SJSA1 (cell line): ENCODE measurements at regions not wholly inside any gene's neighbourhood (a gene's known extent, or its start where the extent isn't known, plus 50 kb on each side); places are given as distances from the start of the nearest gene placed in this dataset.

Experiments
- DNase-seq, 2 experiments: peaks; one replicate each; pipeline ENCODE4 v3.0.0-alpha.2; 2015 to 2020; ENCODE audit warnings: low spot score in 2 of 2, low read depth in 1 of 2
- H3K27ac ChIP-seq: fragments of 250-450 bp; sonication (Bioruptor Pico); 2 replicates; pipeline ENCODE4 v1.5.1; 2020; ENCODE audit warnings: mild to moderate bottlenecking, moderate library complexity
- H3K27me3 ChIP-seq: fragments of 250-450 bp; sonication (Bioruptor Pico); replicated peaks from 2 replicates; pipeline ENCODE4 v1.5.1; 2020; ENCODE audit warnings: mild to moderate bottlenecking, moderate library complexity
- H3K36me3 ChIP-seq: fragments of 250-450 bp; sonication (Bioruptor Pico); 2 replicates; pipeline ENCODE4 v1.5.1; 2020; ENCODE audit warnings: mild to moderate bottlenecking
- H3K4me1 ChIP-seq: fragments of 250-450 bp; sonication (Bioruptor Pico); replicated peaks from 2 replicates; pipeline ENCODE4 v1.6.1; 2021; ENCODE audit warnings: mild to moderate bottlenecking
- H3K4me3 ChIP-seq: fragments of 250-450 bp; sonication (Bioruptor Pico); 2 replicates; pipeline ENCODE4 v1.5.1; 2020; ENCODE audit warnings: mild to moderate bottlenecking
- H3K9me3 ChIP-seq: fragments of 250-450 bp; sonication (Bioruptor Pico); replicated peaks from 2 replicates; pipeline ENCODE4 v1.5.1; 2020; ENCODE audit warnings: mild to moderate bottlenecking

DNA sequence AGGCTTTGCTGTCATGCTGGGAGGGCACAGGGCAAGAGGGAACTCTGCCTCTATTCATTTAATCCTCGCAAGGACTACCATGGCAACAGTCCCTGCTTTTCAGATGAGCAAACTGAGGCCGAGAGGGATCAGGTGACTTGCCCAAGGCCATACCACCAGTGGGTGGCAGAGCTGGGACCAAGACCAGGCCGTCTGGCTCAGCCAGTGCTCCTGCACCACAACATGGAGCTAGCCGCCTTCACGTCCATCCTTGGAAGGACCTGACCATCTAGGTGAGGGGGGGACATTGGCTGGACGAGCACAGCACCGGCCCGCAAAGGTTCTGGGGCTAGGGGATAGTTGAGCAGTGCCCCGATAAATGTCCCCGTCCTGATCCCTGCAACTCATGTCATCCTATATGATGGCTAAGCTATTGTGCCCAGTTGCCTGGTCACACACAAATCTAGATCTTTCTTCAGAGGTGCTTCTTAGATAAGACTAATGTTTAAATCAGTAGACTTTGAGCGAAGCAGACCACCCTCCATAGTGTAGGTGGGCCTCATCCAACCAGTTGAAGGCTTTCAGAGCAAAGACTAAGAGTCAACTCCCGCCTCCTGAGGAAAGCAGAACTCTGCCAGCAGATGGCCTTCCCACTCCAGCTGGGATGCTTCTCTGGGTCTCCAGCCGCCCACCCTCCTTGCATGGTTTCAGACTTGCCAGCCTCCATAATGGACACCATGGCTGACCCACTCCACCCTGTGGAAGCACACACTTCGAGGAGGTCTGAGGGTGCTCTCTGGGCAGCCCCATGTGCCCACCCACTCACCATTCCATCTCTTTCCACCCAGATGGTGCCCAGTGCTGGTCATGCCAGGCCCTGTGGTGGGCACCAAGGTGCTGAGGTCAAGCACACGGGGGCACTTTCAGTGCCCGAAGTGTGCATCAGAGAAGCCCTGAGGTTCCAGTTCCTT is 214.8 kb upstream of the RAB6C start:
- Histone ChIP-seq H3K27me3 (no peaks in the 10 kb centered on the region), H3K4me3 (no peak overlapping the region), H3K4me1 (no peaks in the 10 kb centered on the region), H3K36me3 (no peaks in the 10 kb centered on the region), H3K27ac (no peak overlapping the region), H3K9me3 (no peaks in the 10 kb centered on the region)
- DNase-seq = peak in 1 of 2 experiments; percentile 28

DNA sequence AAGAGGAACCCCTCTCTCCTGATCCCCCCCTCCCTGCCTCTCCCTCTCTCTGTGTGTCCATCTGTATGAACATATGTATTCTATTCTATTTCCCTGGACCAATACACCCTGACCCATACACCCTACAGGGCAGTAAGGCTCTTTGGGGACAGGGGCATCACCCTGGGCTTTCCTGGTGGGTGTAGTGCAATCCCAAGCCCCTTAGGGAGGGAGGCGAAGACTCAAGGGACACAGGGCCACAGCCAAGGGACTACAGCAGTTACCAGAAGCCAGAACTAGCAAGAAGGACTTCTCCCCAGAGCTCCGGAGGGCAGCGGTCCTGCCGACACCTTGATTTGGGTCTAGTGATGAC is 214.2 kb upstream of the RAB6C start:
- no peak for DNase-seq
- Histone ChIP-seq H3K27ac (no peak overlapping the region), H3K36me3 (no peaks in the 10 kb centered on the region), H3K4me1 (no peaks in the 10 kb centered on the region), H3K9me3 (no peaks in the 10 kb centered on the region), H3K4me3 (no peak overlapping the region), H3K27me3 (no peaks in the 10 kb centered on the region)

DNA sequence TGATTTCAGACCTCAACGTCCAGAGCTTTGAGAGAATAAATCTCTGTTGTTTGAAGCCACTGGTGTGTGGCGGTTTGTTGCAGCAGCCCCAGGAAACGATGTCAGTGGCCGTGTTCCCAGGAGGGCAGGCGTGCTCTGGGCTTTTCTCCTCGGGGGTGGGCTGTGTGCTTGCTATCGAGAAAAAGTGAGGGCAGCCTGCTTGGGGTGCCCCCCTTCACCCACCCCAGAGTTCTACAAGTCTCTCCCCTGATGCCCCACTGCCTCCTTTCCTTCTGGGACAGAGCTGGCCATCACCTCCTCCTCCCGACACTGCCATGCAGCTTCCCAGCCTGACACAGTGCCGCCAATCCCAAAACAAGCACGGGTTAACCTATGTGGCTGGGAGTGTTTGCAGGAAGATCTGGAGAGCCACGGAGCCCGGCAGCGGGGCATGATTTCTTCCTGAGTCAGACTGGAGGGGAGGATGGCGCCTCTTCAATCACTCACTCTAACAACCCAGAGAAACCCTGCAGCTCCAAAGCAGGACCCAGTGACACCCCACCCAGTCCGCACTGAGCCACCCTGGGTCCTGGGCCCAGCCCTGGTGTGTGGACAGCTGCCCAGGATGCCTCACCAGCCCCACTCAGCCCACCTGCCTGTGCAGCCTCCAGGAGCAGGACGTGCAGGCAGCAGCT is 213.7 kb upstream of the RAB6C start:
- no peak overlapping the region for H3K27ac ChIP-seq
- H3K4me1 ChIP-seq = no peaks in the 10 kb centered on the region
- H3K4me3 ChIP-seq = no peak overlapping the region
- peak in 1 of 2 experiments; percentile 31 for DNase-seq
- H3K9me3 ChIP-seq = no peaks in the 10 kb centered on the region
- H3K27me3 ChIP-seq = no peaks in the 10 kb centered on the region
- H3K36me3 ChIP-seq = no peaks in the 10 kb centered on the region

DNA sequence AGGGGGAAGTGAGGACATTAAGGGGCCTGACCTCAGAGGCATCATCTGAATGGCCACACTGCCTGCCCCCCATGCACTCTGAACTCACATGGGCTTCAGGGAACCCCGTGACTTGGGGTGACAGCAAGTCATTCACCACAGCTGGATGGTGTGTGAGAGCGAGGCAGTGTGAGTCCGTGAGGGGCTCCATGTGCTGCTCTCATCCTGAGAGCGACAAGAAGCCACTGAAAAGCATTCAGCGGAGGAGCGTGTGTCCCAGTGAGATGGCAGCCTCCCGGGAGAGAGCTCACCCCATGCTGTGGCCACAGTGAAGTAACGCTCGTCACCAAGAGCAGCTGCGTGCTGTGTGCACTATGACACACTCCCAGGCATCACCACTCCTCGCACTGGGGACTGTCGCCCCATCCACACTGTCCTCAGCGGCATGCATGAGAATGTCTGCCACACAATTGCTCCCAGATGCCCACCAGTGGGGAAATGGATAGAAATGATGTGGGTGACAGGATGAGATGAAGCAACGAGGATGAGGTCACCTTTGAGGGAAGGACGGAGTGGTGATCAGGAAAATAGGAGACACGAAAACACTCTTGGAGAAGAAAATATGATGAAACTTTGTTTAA is 213.0 kb upstream of the RAB6C start:
- H3K27ac ChIP-seq = no peak overlapping the region
- DNase-seq = no peak
- H3K4me3 ChIP-seq = no peak overlapping the region
- H3K36me3 ChIP-seq = no peaks in the 10 kb centered on the region
- H3K27me3 ChIP-seq = no peaks in the 10 kb centered on the region
- H3K4me1 ChIP-seq = no peaks in the 10 kb centered on the region
- H3K9me3 ChIP-seq = no peaks in the 10 kb centered on the region

DNA sequence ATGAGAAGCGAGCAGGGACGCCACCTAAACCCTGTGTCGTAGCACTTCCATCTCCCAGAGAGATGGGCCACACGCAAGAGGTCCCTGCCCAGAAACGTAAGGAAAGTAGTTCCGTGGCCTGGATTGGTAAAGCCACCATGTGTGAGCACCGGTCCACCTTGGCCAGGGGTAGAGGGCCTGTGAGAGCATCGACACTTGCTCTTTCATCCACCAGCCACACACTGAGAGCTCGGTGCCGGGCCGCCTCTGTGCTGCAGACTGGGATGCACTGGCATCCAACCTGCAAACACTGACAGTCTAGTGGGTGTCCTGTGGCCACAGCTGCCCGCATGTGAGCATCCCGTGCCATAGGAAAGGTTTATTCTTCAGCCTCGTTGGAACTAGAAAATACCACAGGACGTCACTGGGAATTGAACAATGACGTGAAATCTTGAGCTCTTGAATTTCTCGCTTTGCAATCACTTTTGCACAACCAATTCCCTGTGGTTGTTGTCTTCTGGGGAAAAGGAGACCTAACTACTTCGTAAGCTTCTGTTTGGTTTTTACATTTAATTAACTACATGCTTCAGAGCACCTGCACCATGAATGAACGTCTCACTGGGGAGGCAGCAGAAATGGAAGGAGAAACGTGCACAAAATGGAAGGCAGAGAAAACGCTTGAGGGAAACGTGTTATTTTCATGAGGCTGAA is 212.0 kb upstream of the RAB6C start:
- H3K9me3 ChIP-seq = no peaks in the 10 kb centered on the region
- no peak overlapping the region for H3K4me3 ChIP-seq
- no peaks in the 10 kb centered on the region for H3K27me3 ChIP-seq
- DNase-seq = no peak
- H3K4me1 ChIP-seq = no peaks in the 10 kb centered on the region
- no peaks in the 10 kb centered on the region for H3K36me3 ChIP-seq
- H3K27ac ChIP-seq = no peak overlapping the region

DNA sequence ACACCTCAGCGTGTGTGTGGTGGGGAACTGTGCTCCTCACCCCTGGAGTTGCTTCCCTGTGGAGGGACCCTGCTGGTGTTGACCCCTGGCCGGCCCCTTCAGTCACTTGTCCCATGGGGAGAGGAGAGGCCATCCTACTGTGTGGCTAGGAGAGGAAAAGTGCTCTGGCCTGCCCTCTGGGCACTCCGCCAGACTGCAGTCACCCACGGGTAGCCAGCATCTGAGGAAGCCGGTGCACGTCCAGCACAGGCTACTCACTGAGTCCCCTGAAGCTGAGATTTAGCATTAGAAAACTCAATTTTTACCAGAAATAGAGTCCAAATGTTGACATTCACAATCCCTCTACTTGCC is 211.5 kb upstream of the RAB6C start:
- H3K4me3 ChIP-seq = no peak overlapping the region
- no peaks in the 10 kb centered on the region for H3K36me3 ChIP-seq
- H3K27me3 ChIP-seq = no peaks in the 10 kb centered on the region
- no peak overlapping the region for H3K27ac ChIP-seq
- H3K4me1 ChIP-seq = no peaks in the 10 kb centered on the region
- no peaks in the 10 kb centered on the region for H3K9me3 ChIP-seq
- peak in 1 of 2 experiments; percentile 31 for DNase-seq

DNA sequence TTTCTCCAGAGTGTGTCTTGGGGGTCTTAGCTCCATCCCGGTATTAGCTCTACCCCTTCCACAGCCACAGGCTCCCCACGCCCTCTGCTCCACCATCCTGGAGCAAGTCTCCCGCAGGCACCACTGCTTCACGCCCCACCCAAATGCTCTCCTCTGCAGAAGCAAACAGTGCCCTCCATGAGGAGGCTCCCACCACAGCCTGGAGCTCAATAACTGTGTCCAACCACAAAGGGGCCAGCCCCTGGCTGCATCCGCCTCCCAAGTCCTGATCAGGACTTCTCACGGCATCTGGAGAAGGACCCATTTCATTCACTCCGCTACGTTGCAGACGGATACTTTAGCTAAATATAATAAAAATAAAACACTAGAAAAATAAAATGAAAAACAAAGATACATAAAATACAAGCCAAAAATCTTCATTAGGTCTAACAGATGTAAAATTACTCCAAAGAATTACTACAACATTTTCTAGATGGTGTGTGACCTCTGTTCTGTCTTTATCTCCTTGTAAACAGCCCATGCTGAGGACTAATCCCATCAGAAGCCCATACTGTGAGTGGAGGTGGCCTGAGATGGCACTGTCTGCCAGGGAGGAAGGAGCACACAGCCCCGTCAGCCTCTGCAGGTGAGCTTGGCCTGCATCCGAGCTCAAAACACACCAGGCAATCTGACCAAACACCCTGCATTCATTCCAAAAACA is 210.8 kb upstream of the RAB6C start:
- H3K4me1 ChIP-seq = no peaks in the 10 kb centered on the region
- no peaks in the 10 kb centered on the region for H3K27me3 ChIP-seq
- DNase-seq = peak in 1 of 2 experiments; percentile 28

DNA sequence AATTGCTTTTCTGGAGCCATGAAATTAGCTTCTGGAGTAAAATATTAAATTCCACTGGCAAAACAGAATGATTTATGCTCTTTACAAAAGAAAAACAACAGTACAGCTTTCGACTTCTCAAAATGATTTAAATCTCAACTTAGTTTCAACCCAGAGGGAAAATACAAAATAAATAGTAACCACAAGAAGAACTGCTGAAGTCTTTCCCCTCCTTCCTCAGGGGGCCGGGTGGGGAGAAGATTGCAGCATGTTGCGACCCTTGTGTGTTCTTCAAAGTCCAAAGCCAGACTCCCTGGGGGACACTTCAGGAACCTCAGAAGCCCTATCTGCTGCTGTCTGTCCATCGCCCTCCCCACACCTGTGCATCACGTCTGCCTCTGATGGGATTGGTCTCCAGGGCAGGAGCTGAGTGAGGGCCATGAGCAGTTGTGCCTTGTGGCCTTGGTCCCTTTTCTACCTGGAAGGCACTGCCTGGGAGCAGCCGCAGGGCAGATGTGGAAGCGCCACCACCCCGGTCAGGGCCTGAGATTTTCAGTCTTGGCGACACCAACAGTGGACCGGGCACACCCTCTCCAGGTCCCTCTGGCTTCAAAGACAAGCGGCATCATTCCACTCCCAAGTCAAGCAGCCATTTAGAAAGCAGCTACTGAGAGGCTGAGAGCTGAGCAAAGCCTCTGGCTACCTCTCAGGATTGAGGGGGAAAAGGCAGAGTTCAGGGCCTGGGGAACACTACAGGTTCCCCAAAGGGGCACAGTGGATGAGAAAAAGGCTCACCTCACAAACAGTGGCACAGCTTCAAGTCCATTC is 210.1 kb upstream of the RAB6C start:
- Histone ChIP-seq H3K4me1 (no peaks in the 10 kb centered on the region), H3K27me3 (no peaks in the 10 kb centered on the region), H3K4me3 (no peak overlapping the region), H3K9me3 (no peaks in the 10 kb centered on the region), H3K36me3 (no peaks in the 10 kb centered on the region), H3K27ac (no peak overlapping the region)
- no peak for DNase-seq

More for the DNA sequence above, 210.8 kb upstream of the RAB6C start:
- no peak overlapping the region for H3K27ac ChIP-seq
- H3K36me3 ChIP-seq = no peaks in the 10 kb centered on the region
- H3K9me3 ChIP-seq = no peaks in the 10 kb centered on the region
- no peak overlapping the region for H3K4me3 ChIP-seq

DNA sequence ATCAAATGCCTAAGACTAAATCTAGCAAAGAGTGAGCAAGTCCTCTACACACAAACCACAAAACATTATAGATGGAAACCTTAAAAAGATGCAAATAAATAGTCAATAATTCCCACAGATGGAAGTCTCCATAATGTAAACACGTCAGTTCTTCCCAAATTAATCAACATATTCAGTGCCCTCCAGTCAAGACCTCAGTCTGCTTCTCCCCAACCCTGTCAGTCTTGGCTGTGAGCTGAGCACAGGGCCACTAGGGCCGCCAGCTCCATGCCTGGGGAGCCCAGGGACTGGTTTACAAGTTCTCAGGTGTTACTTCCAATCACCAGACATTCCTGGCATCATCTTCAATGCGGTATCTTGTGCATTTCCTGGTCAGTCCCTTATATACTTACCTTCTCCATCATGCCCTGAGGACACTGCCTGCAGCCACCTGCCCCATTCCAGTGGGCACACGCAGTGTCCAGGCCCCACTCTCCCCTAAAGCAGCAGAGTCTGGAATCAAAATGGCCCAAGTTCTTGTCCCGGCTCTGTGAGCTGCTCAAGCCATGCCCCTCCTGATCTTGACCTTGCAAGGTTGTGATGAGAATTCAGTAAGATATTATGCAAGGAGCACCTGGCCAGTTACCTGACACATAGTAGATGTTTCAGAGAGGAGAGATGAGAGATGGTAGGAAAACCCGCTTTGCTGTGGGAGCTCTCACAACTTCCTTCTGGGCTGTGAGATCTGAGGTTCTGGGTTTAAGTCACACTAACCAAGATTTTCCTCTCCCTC is 207.9 kb upstream of the RAB6C start:
- Histone ChIP-seq H3K4me3 (no peak overlapping the region), H3K27me3 (no peaks in the 10 kb centered on the region), H3K36me3 (no peaks in the 10 kb centered on the region), H3K9me3 (no peaks in the 10 kb centered on the region), H3K27ac (no peak overlapping the region), H3K4me1 (no peaks in the 10 kb centered on the region)
- no peak for DNase-seq

DNA sequence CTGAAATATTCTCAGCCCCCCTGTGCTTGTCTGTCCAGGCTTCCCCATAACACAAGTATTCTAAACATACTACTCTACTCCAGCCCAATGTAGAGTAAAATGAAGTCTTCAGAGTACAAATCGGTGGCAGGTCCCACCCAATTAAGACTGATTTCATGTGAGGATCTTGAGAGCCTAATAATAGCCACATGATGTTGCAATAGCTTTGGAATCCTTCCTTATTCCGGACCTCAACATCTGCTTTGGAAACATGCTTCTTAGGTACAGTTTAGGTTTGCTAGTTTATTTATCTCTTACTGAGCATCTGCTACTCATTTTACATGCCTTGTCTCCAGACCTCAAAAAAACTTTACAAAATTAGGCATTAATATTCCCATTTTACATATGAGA is 207.3 kb upstream of the RAB6C start:
- Histone ChIP-seq H3K9me3 (no peaks in the 10 kb centered on the region), H3K4me3 (no peak overlapping the region), H3K27me3 (no peaks in the 10 kb centered on the region), H3K4me1 (no peaks in the 10 kb centered on the region), H3K27ac (no peak overlapping the region), H3K36me3 (no peaks in the 10 kb centered on the region)
- DNase-seq = no peak

DNA sequence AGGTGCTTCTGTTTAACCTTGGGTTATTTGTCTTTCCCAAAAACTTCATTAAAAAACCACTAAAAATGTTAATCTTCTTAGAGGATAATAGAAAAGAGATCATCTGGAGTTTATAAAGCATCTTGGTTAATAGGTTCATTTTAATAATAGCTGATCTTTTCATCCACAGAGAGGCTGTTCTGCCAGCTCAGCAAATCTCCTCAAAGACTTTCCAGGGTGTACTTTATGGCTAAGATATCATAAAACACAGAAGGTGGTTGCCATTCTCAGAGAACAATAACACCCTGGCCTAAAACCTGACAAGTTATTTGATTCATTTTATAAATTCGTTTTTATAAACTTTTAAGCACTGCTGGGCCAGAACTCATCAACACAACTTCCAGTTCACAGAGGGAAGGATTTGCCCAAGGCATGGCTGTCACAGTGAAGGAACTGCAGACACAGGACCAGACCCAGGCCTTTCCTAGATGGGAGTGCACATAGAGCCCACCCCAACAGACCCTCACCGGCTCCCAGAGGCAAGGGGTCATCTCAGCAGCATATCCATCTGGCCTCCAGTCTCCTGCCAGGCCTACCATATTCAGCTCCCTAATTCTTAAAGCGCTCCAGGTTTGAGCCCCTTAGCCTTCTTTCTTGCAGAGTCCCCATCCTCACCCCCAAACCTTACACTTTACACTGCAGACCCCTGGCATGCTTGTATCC is 203.4 kb upstream of the RAB6C start:
- Histone ChIP-seq H3K9me3 (no peaks in the 10 kb centered on the region), H3K27me3 (no peaks in the 10 kb centered on the region), H3K4me1 (no peaks in the 10 kb centered on the region), H3K27ac (no peak overlapping the region), H3K36me3 (no peaks in the 10 kb centered on the region), H3K4me3 (no peak overlapping the region)
- DNase-seq = no peak

DNA sequence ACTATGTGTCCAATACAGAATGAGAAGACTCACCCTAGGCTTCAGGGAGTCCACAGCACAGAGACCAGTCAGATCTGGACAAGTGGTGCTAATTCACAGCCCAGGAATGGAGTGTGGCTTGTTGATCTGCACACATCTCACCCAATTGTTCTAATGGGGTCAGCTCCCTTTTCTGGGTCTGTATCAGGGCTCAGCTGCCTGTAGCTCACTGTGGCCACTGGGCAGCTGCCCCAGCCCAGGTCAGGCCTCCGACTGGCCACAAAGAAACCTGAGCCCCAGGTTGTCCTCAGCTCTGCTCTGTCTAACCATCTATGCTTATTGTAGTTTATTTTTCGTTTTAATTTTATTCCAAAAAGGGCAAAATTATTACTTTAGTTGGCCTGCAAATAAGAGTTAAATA is 202.3 kb upstream of the RAB6C start:
- Histone ChIP-seq H3K27me3 (no peaks in the 10 kb centered on the region), H3K4me1 (no peaks in the 10 kb centered on the region), H3K9me3 (no peaks in the 10 kb centered on the region), H3K4me3 (no peak overlapping the region), H3K36me3 (no peaks in the 10 kb centered on the region), H3K27ac (no peak overlapping the region)
- no peak for DNase-seq
